Right atrium auricular region (tissue), 2 donors: ENCODE measurements at regions not wholly inside any gene's neighbourhood (a gene's known extent, or its start where the extent isn't known, plus 50 kb on each side); places are given as distances from the start of the nearest gene placed in this dataset.

Experiments used
- DNase-seq: peaks from one replicate; pipeline ENCODE4 v3.0.0-alpha.2; 2019; ENCODE audit warnings: low spot score
- H3K27ac ChIP-seq, 2 donors: fragments of 200-600 bp; sonication (generic); 1 replicate in 1 of 2; 2 replicates in 1 of 2; pipeline ENCODE4 v1.5.1; 2016 to 2019
- H3K27me3 ChIP-seq, 2 donors: fragments of 200-600 bp; sonication (generic); one replicate each; pipeline versions ENCODE4 v1.5.1 to v1.6.0; 2017 to 2019
- H3K36me3 ChIP-seq: fragments of 200-600 bp; sonication (generic); one replicate; pipeline ENCODE4 v1.5.1; 2016
- H3K4me1 ChIP-seq, 2 donors: fragments of 200-600 bp; sonication (generic); one replicate each; pipeline versions ENCODE4 v1.5.1 to v1.6.0; 2017 to 2019
- H3K4me3 ChIP-seq, 2 donors: fragments of 200-600 bp; sonication (generic); 1 replicate in 1 of 2; 2 replicates in 1 of 2; pipeline ENCODE4 v1.5.1; 2017 to 2019; ENCODE audit warnings: mild to moderate bottlenecking in 1 of 2, moderate library complexity in 1 of 2
- H3K9me3 ChIP-seq, 2 donors: fragments of 200-600 bp; sonication (generic); one replicate each; pipeline ENCODE4 v1.5.1; 2019
- CTCF ChIP-seq, 2 donors: fragments of 200-600 bp; sonication (generic); IDR thresholded peaks; one replicate each; pipeline ENCODE4 v1.5.1; 2019; ENCODE audit warnings: antibody characterized with exemption in 2 of 2

- no peak for TF ChIP-seq CTCF (IDR thresholded peaks at IDR 0.05)
- no peaks in the 10 kb centered on the region for H3K27me3 ChIP-seq
- H3K4me3 ChIP-seq, result no peak overlapping the region
- H3K36me3 ChIP-seq, result no peaks in the 10 kb centered on the region
- DNase-seq, result no peak
- H3K27ac ChIP-seq, result peak overlapping the region in 1 of 2 donors; percentile 16
- H3K9me3 ChIP-seq, result no peaks in the 10 kb centered on the region
- no peaks in the 10 kb centered on the region for H3K4me1 ChIP-seq
These were observed 517.1 kb upstream of the ZFP42 start for GRCh38 chr4:187478292-187479140.

- no peaks in the 10 kb centered on the region for H3K36me3 ChIP-seq
- peak overlapping the region in 1 of 2 donors; percentile 16 for H3K27ac ChIP-seq
- no peak for DNase-seq
- no peaks in the 10 kb centered on the region for H3K27me3 ChIP-seq
- no peak overlapping the region for H3K4me3 ChIP-seq
- no peak for TF ChIP-seq CTCF (IDR thresholded peaks at IDR 0.05)
- no peaks in the 10 kb centered on the region for H3K9me3 ChIP-seq
- H3K4me1 ChIP-seq, result no peaks in the 10 kb centered on the region
These were observed 516.1 kb upstream of the ZFP42 start for GRCh38 chr4:187479511-187479910.

- no peak for DNase-seq
- no peak overlapping the region for H3K27ac ChIP-seq
These were observed 515.1 kb upstream of the ZFP42 start for GRCh38 chr4:187480146-187481145.

GRCh38 chr4:187484186-187484585, 511.4 kb upstream of the ZFP42 start:
- Histone ChIP-seq H3K4me1 (no peaks in the 10 kb centered on the region), H3K36me3 (no peaks in the 10 kb centered on the region), H3K9me3 (no peaks in the 10 kb centered on the region), H3K4me3 (no peak overlapping the region), H3K27me3 (no peaks in the 10 kb centered on the region), H3K27ac (no peak overlapping the region)
- TF ChIP-seq CTCF (IDR thresholded peaks at IDR 0.05), result no peak
- DNase-seq, result no peak

More at GRCh38 chr4:187480146-187481145, 515.1 kb upstream of the ZFP42 start:
- Histone ChIP-seq H3K4me3 (no peak overlapping the region), H3K27me3 (no peaks in the 10 kb centered on the region), H3K36me3 (no peaks in the 10 kb centered on the region), H3K9me3 (no peaks in the 10 kb centered on the region), H3K4me1 (no peaks in the 10 kb centered on the region)
- no peak for TF ChIP-seq CTCF (IDR thresholded peaks at IDR 0.05)

GRCh38 chr4:187485676-187486075, 509.9 kb upstream of the ZFP42 start:
- no peaks in the 10 kb centered on the region for H3K36me3 ChIP-seq
- no peak overlapping the region for H3K27ac ChIP-seq
- no peak overlapping the region for H3K4me3 ChIP-seq
- no peaks in the 10 kb centered on the region for H3K27me3 ChIP-seq
- H3K9me3 ChIP-seq, result no peaks in the 10 kb centered on the region
- H3K4me1 ChIP-seq, result no peaks in the 10 kb centered on the region
- no peak for TF ChIP-seq CTCF (IDR thresholded peaks at IDR 0.05)
- no peak for DNase-seq
